H1 (cell line): ENCODE measurements at regions not wholly inside any gene's neighbourhood (a gene's known extent, or its start where the extent isn't known, plus 50 kb on each side); places are given as distances from the start of the nearest gene placed in this dataset.

Experiments used
- ATF3 ChIP-seq: IDR thresholded peaks from 2 replicates; pipeline ENCODE4 v1.6.1; 2011; ENCODE audit warnings: low read depth, mild to moderate bottlenecking, low read length; ENCODE audit not compliant: insufficient read depth
- CEBPB ChIP-seq: IDR thresholded peaks from 2 replicates; pipeline ENCODE4 v1.6.1; 2012; ENCODE audit warnings: low read depth, low read length
- CHD2 ChIP-seq: IDR thresholded peaks from 2 replicates; pipeline ENCODE4 v1.6.1; 2012; ENCODE audit warnings: low read length, improper control_type of control experiment
- EP300 ChIP-seq, 2 experiments: IDR thresholded peaks; 1 replicate in 1 of 2; 2 replicates in 1 of 2; pipeline ENCODE4 v1.6.1; 2011 to 2012; ENCODE audit warnings: low read depth in 2 of 2, low read length in 2 of 2, mild to moderate bottlenecking in 2 of 2, borderline replicate concordance in 1 of 2, inconsistent platforms in 1 of 2, moderate library complexity in 1 of 2
- POLR2A ChIP-seq, 2 experiments: IDR thresholded peaks; 1 replicate in 1 of 2; 2 replicates in 1 of 2; pipeline ENCODE4 v1.6.1; 2011; ENCODE audit warnings: low read depth in 2 of 2, low read length in 2 of 2, mild to moderate bottlenecking in 2 of 2; ENCODE audit errors: control extremely low read depth in 1 of 2
- RFX5 ChIP-seq: IDR thresholded peaks from 2 replicates; pipeline ENCODE4 v1.6.1; 2011; ENCODE audit warnings: low read depth, low read length, improper control_type of control experiment, borderline replicate concordance
- SP1 ChIP-seq: IDR thresholded peaks from 2 replicates; pipeline ENCODE4 v1.6.1; 2011; ENCODE audit warnings: low read depth, low read length
- TBP ChIP-seq: IDR thresholded peaks from 2 replicates; pipeline ENCODE4 v1.6.1; 2011; ENCODE audit warnings: low read depth, low read length, improper control_type of control experiment
- YY1 ChIP-seq: IDR thresholded peaks from 2 replicates; pipeline ENCODE4 v1.6.1; 2011; ENCODE audit warnings: low read depth, mild to moderate bottlenecking, low read length
- TF ChIP-seq, protein P1 (sequence below), 3 experiments: IDR thresholded peaks; 1 replicate in 2 of 3; 2 replicates in 1 of 3; pipeline versions ENCODE4 v1.5.1 to v1.6.1; 2011; ENCODE audit warnings: low read length in 3 of 3, mild to moderate bottlenecking in 3 of 3, inconsistent platforms in 2 of 3, low read depth in 1 of 3, moderate library complexity in 1 of 3; ENCODE audit not compliant: insufficient read depth in 1 of 3; ENCODE audit errors: control extremely low read depth in 1 of 3
- TF ChIP-seq, protein P2 (sequence below): IDR thresholded peaks from 2 replicates; pipeline ENCODE4 v1.6.1; 2012; ENCODE audit warnings: inconsistent platforms

- no peak for TF ChIP-seq EP300 (IDR thresholded peaks at IDR 0.05; ENCODE audit: borderline replicate concordance in 1 of 2, low read depth in 2 of 2, low read length in 2 of 2)
- TF ChIP-seq YY1 = no peak
- TF ChIP-seq, protein P1, sequence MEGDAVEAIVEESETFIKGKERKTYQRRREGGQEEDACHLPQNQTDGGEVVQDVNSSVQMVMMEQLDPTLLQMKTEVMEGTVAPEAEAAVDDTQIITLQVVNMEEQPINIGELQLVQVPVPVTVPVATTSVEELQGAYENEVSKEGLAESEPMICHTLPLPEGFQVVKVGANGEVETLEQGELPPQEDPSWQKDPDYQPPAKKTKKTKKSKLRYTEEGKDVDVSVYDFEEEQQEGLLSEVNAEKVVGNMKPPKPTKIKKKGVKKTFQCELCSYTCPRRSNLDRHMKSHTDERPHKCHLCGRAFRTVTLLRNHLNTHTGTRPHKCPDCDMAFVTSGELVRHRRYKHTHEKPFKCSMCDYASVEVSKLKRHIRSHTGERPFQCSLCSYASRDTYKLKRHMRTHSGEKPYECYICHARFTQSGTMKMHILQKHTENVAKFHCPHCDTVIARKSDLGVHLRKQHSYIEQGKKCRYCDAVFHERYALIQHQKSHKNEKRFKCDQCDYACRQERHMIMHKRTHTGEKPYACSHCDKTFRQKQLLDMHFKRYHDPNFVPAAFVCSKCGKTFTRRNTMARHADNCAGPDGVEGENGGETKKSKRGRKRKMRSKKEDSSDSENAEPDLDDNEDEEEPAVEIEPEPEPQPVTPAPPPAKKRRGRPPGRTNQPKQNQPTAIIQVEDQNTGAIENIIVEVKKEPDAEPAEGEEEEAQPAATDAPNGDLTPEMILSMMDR (IDR thresholded peaks at IDR 0.05; ENCODE audit: control extremely low read depth in 1 of 3, insufficient read depth in 1 of 3, low read depth in 1 of 3, low read length in 3 of 3) = no peak
- no peak for TF ChIP-seq POLR2A (IDR thresholded peaks at IDR 0.05; ENCODE audit: control extremely low read depth in 1 of 2, low read depth in 2 of 2, low read length in 2 of 2)
- no peak for TF ChIP-seq SP1
- no peak for TF ChIP-seq TBP
- no peak for TF ChIP-seq RFX5
- no peak for TF ChIP-seq ATF3
- TF ChIP-seq CEBPB = no peak
- TF ChIP-seq, protein P2, sequence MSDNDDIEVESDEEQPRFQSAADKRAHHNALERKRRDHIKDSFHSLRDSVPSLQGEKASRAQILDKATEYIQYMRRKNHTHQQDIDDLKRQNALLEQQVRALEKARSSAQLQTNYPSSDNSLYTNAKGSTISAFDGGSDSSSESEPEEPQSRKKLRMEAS = no peak
- no peak for TF ChIP-seq CHD2
Observed at GRCh38 chr6:15046751-15047150, 199.1 kb upstream of the JARID2 start.
